ENCODE measurements at regions not wholly inside any gene's neighbourhood (a gene's known extent, or its start where the extent isn't known, plus 50 kb on each side); places are given as distances from the start of the nearest gene placed in this dataset.
A peak's percentile ranks its signal among the peaks of the same experiment; 100 is the strongest.

DNA sequence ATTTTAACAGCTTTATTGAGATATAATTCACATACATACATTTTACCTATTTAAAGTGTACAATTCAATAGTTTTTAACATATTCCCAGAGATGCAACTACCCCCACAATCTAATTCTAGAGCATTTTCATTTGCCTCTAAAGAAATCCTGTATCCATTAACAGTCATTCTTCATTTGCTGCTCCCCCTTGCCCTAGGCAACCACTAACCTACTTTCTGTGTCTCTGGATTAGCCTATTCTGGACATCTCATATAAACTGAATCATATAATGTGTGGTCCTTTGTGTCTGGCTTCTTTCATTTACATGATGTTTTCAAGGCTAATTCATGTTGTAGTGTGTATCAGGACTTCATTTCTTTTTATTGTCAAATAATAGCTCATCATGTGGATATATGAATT lies 105.1 kb upstream of the GRPR start:
- TF ChIP-seq CTCF (IDR thresholded peaks at IDR 0.05; ENCODE audit: insufficient read depth, low read depth, low read length, missing control alignments), result no peak
- no peak for DNase-seq (ENCODE audit: low read depth)
- H3K4me3 ChIP-seq (ENCODE audit: low read length), result no peak overlapping the region

- no peak overlapping the region for H3K4me3 ChIP-seq (ENCODE audit: low read length)
- peak; percentile 6 for DNase-seq (ENCODE audit: low read depth)
- TF ChIP-seq CTCF (IDR thresholded peaks at IDR 0.05; ENCODE audit: insufficient read depth, low read depth, low read length, missing control alignments), result no peak
Measured at GRCh38 chrX:16014171-16014570, 109.2 kb upstream of the GRPR start.

- no peak for DNase-seq (ENCODE audit: low read depth)
- TF ChIP-seq CTCF (IDR thresholded peaks at IDR 0.05; ENCODE audit: insufficient read depth, low read depth, low read length, missing control alignments), result no peak
- no peak overlapping the region for H3K4me3 ChIP-seq (ENCODE audit: low read length)
Measured at GRCh38 chrX:16012250-16012649, 111.1 kb upstream of the GRPR start.

DNA sequence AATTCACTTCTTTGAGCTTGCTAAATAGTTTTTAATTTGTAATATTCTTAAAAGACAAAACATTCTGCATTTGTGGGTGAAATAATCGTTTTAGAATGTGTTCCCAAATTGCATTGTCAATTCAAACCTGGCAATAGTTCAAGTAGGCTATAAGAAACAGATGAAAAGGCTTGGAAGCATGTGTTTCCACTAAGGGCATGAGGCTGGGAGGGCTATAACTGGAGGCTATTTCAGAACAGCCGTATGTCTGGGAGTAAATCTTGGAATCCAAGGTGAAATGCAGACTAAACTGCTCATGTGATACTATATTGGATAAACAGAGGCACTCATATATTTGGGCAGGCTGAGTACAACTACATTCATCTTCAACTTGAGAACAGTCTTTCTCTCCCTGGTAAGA lies 117.4 kb upstream of the GRPR start:
- no peak for TF ChIP-seq CTCF (IDR thresholded peaks at IDR 0.05; ENCODE audit: insufficient read depth, low read depth, low read length, missing control alignments)
- H3K4me3 ChIP-seq (ENCODE audit: low read length), result no peak overlapping the region
- DNase-seq (ENCODE audit: low read depth), result no peak

DNA sequence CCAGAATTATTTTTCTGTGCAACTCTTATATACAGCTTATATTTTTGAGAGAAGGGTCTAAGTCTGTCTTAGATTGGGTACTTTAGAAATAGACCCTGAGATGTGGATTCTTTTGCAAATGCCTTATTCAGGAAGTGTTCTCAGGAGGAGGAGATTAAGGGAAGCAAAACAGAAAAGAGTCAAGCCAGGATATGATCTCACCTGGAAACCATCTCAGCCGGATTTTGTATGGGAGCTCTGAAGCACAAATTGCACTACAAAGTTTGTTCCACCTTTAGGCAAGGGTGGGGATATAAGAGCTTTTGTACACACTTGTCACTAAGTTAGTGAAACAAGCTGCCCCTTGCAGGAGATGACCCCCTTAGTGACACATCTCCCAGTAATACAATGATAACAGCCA lies 121.2 kb upstream of the GRPR start:
- peak; percentile 27 for DNase-seq (ENCODE audit: low read depth)
- no peak overlapping the region for H3K4me3 ChIP-seq (ENCODE audit: low read length)
- TF ChIP-seq CTCF (IDR thresholded peaks at IDR 0.05; ENCODE audit: insufficient read depth, low read depth, low read length, missing control alignments), result no peak

DNA sequence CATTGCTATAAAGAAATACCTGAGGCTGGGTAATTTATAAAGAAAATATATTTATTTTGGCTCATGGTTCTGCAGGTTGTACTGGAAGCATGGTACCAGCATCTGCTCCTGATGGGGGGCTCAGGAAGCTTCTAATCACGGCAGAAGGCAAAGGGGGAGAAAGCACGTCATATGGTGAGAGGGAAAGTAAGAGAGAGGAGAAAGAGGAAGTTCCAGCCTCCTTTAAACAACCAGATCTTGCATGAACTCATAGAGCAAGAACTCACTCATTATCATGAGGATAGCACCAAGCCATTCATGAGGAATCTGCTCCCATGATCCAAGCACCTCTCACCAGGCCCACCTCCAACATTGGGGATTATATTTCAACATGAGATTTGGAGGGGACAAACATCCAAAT lies 125.0 kb upstream of the GRPR start:
- no peak overlapping the region for H3K4me3 ChIP-seq (ENCODE audit: low read length)
- no peak for TF ChIP-seq CTCF (IDR thresholded peaks at IDR 0.05; ENCODE audit: insufficient read depth, low read depth, low read length, missing control alignments)
- no peak for DNase-seq (ENCODE audit: low read depth)

DNA sequence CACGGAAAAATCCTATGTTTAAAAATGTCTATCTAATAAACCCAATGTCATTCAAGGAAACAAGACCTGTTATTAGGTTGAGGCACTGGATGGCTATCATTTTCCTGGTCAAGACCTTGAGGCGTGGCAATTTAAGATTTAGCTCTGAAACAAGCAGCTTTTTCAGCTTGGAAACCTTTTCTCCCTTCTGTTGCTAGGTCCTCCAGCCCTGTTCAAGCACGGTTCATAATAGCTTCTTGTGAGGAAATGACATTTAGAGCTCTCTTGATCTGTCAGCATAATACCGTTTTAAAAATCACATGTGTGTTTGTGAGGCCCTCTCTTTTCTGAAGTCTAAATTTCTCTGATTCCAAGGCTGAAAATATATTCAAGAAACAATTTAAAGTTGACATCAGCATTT lies 133.6 kb upstream of the GRPR start:
- TF ChIP-seq CTCF (IDR thresholded peaks at IDR 0.05; ENCODE audit: insufficient read depth, low read depth, low read length, missing control alignments), result no peak
- no peak for DNase-seq (ENCODE audit: low read depth)
- no peak overlapping the region for H3K4me3 ChIP-seq (ENCODE audit: low read length)
